Limb (tissue), 2 donors: ENCODE measurements at regions not wholly inside any gene's neighbourhood (a gene's known extent, or its start where the extent isn't known, plus 50 kb on each side); places are given as distances from the start of the nearest gene placed in this dataset.

Experiments
- DNase-seq, 2 donors: peaks; one replicate each; pipeline ENCODE4 v3.0.0-alpha.2; 2016; ENCODE audit errors: extremely low spot score in 2 of 2

DNA sequence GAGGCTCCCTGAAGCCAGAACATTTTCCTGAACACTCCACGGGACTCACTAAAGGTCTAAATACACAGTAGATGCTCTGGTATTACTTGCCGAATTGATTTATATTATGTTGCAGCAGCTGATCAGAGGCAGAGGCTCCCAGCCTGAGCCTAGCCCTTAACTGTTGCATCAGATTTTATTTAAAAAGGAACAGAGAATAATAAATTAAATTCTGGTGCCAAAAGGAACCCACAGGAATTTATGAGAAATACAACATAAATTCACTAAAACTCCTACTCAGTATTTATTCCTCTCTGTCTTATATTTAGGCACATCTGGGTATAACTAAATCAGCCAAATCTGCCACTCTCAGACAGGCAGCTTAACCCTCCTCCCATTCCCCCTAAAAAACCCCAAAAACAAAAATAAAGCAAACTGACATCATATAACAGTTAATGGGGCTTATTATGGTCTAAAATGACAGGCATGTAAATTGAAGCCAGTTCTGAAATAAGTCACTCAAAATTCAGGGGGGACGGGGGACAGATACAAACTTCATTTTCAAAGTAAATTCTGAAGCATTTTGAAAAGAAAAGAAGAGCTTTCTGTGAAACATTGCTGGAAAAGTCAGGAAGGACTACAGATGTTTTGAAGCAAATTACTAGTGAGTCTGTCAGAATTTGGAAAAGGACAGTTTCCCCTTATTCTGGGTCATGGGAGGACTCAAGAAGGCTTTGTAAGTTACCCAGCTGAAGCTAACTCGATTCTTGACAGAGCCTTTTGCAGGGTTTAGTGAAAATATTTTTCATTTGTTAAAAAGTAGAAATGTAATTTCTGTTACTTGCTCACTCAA is 53.8 kb upstream of the CORO2B start:
- no peak for DNase-seq

GRCh38 chr15:68525815-68526214 is 53.0 kb upstream of the CORO2B start:
- DNase-seq, result no peak

DNA sequence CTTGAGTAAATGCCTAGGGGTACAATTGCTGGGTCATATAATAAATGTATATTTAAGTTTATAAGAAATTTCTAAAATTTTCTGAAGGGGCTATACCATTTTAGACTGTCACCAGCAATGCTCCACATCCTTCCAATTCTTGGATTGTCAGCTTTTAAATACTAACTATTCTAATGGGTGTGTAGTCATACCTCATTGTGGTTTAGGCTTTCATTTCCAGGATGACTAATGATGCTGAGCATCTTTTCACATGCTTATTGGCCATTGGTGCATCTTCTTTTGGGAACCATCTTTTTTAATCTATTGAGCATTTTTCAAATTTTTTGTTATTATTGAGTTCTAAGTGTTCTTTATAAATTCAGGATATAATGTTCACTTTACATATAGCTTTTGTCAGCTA is 52.5 kb upstream of the CORO2B start:
- DNase-seq, result no peak

GRCh38 chr15:68526784-68527183 is 52.0 kb upstream of the CORO2B start:
- DNase-seq, result no peak

DNA sequence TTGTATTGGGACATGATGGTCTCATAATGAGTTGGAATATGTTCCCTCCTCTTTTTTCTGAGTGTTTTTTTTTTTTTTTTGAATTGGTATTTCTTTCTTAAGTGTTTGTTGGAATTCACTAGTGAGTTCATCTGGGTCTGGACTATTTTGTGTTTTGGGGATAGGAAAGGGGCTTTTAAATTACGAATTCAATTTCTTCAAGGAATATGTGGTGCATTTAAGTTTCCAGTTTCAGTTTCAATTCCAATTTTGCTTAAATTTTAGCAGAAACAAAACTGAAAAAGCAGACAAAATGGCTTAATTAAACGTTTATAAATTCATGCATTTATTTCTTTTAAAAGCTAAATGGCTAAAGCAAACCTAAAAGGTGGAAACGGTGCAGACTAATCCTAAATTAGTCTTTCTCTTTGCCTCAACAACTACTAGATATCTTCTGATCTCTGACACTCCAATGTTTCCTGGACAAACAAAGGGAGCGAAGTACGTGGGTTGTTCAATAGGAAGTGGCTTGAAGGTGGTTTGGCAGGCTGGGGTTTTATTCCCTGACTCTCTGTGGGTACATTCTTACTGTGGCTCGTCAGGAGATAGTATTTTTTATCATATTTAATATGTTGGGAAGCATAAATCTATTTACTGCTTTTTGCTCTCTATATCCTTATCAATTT is 50.0 kb upstream of the CORO2B start:
- no peak for DNase-seq
